Heart right ventricle (tissue), 16 donors: ENCODE measurements at regions not wholly inside any gene's neighbourhood (a gene's known extent, or its start where the extent isn't known, plus 50 kb on each side); places are given as distances from the start of the nearest gene placed in this dataset.

Experiments used
- ATAC-seq, 8 donors: fragments of 200-7000 bp; cut with Tn5 transposase; one replicate each; pipeline ENCODE4 v1.9.1; 2020; ENCODE audit warnings: mild to moderate bottlenecking in 8 of 8, moderate library complexity in 8 of 8, moderate number of reproducible peaks in 1 of 8
- DNase-seq, 2 donors: peaks; one replicate each; pipeline ENCODE4 v3.0.0-alpha.2; 2020
- H3K27ac ChIP-seq, 10 donors: fragments of 200-600 bp; sonication (generic) in 2 of 10; one replicate each; pipeline versions ENCODE4 v1.5.0 to v1.8.0; 2020 to 2022; ENCODE audit warnings: mild to moderate bottlenecking in 3 of 10
- H3K27me3 ChIP-seq, 7 donors: fragments of 200-600 bp; one replicate each; pipeline ENCODE4 v1.8.0; 2021 to 2022; ENCODE audit warnings: mild to moderate bottlenecking in 2 of 7
- H3K36me3 ChIP-seq, 9 donors: fragments of 200-600 bp; sonication (generic) in 1 of 9; one replicate each; pipeline versions ENCODE4 v1.5.0 to v1.8.0; 2020 to 2022; ENCODE audit warnings: mild to moderate bottlenecking in 2 of 9
- H3K4me1 ChIP-seq, 9 donors: fragments of 200-600 bp; sonication (generic) in 1 of 9; one replicate each; pipeline versions ENCODE4 v1.5.0 to v1.8.0; 2020 to 2022; ENCODE audit warnings: mild to moderate bottlenecking in 4 of 9
- H3K4me3 ChIP-seq, 10 donors: fragments of 200-600 bp; sonication (generic) in 2 of 10; one replicate each; pipeline versions ENCODE4 v1.5.0 to v1.8.0; 2020 to 2022; ENCODE audit warnings: mild to moderate bottlenecking in 7 of 10, moderate library complexity in 2 of 10
- H3K9me3 ChIP-seq, 11 donors: fragments of 200-600 bp in 10 of 11; sonication (generic) in 2 of 11; one replicate each; pipeline versions ENCODE4 v1.5.0 to v1.8.0; 2013 to 2022; ENCODE audit warnings: mild to moderate bottlenecking in 2 of 11, control low read depth in 1 of 11, moderate library complexity in 1 of 11
- WGBS, 2 donors: extraction: QIAGEN DNeasy Blood & Tissue Kit; methylation state at CpG; one replicate each; pipeline ENCODE4 v1.1.7; 2013; ENCODE audit warnings: inconsistent platforms in 1 of 2; 5-methylcytosine and 5-hydroxymethylcytosine counted together
- intact Hi-C, 10 donors: fragments of 100-400 bp; cut with DNase I; formaldehyde crosslinking; loops; one replicate each; pipeline versions ENCODE4 v1.11.1 to v1.14.2; 2022
- TF ChIP-seq, protein P1 (sequence below), 9 donors: fragments of 200-600 bp; sonication (generic) in 2 of 9; IDR thresholded peaks; one replicate each; pipeline versions ENCODE4 v1.5.0 to v1.8.0; 2021 to 2022; ENCODE audit warnings: antibody characterized with exemption in 9 of 9, mild to moderate bottlenecking in 5 of 9, moderate library complexity in 1 of 9
- donor health status: Arrhythmogenic right ventricular cardiomyopathy.
- donor health status: ischemic (EF 13 %, LVEDD 7.1; RV severe dilation, severe dysfunction).
- donor health status: healthy with polysubstance abuse.
- donor health status: DM: no; HTN: yes; CAD: no.
- donor health status: DM: no; HTN: no; CAD: no.
- donor health status: ischemic (EF 25% LVEDD 6.9; RV normal size, moderate dysfunction).
- donor health status: ischemic (EF 25% LVEDD 5.7; RV mildly dilated, moderate dysfunction).
- donor health status: healthy.
- donor health status: DM: yes; HTN: yes; CAD: no.
- donor health status: Ischemic cardiomyopathy.
- donor health status: ischemic (EF 35%, LVEDD 5.7; RV mildly dilated, moderate dysfunction).
- donor health status: nonischemic (EF 11% LVEDD 7.7; RV severe dilation, severe dysfunction).
- donor health status: DM: yes; HTN: yes; CAD: no.
- donor health status: PGD.
- donor health status: ischemic (EF 29% LVEDD 5.4; RV normal size, mild dysfunction).
- donor health status: nonischemic (EF 23%, LVEDD 6.1; RV moderate dilation, normal function).

DNA sequence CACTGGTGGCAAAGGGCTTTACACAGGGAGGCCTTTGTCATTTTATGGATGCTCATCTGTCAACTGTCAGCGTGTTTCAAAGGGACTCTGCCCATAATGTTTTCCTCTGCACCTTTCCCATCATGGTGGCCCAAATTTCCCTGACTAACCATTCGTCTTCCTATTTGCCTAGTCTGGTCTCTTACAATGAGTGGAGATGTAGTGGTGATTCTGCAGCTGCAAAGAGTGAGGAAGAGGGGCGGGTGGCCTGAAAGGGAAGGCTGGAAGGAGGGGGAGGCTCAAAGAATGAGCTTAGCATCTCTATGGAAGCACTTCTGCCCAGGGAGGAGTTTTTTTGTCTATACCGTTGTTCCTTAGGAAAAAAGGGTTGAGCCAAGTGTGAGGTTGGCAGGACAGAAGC lies 447.5 kb downstream of the NKX6-1 start:
- TF ChIP-seq, protein P1, sequence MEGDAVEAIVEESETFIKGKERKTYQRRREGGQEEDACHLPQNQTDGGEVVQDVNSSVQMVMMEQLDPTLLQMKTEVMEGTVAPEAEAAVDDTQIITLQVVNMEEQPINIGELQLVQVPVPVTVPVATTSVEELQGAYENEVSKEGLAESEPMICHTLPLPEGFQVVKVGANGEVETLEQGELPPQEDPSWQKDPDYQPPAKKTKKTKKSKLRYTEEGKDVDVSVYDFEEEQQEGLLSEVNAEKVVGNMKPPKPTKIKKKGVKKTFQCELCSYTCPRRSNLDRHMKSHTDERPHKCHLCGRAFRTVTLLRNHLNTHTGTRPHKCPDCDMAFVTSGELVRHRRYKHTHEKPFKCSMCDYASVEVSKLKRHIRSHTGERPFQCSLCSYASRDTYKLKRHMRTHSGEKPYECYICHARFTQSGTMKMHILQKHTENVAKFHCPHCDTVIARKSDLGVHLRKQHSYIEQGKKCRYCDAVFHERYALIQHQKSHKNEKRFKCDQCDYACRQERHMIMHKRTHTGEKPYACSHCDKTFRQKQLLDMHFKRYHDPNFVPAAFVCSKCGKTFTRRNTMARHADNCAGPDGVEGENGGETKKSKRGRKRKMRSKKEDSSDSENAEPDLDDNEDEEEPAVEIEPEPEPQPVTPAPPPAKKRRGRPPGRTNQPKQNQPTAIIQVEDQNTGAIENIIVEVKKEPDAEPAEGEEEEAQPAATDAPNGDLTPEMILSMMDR (IDR thresholded peaks at IDR 0.05): no peak
- Histone ChIP-seq H3K4me3 (no peak overlapping the region), H3K27me3 (no peaks in the 10 kb centered on the region), H3K9me3 (no peaks in the 10 kb centered on the region), H3K4me1 (no peaks in the 10 kb centered on the region), H3K36me3 (no peaks in the 10 kb centered on the region), H3K27ac (no peak overlapping the region)
- DNase-seq: no peak
- 61 to 70% methylated on average over 4 of the region's 4 CpGs for WGBS, 2 donors
- intact Hi-C loops: no loop called here
- no peak for ATAC-seq

- TF ChIP-seq, protein P1 (IDR thresholded peaks at IDR 0.05): no peak
- intact Hi-C loops: no loop called here
- Histone ChIP-seq H3K27me3 (no peaks in the 10 kb centered on the region), H3K4me1 (no peaks in the 10 kb centered on the region), H3K27ac (no peak overlapping the region), H3K4me3 (no peak overlapping the region), H3K9me3 (no peaks in the 10 kb centered on the region), H3K36me3 (no peaks in the 10 kb centered on the region)
- 47 to 49% methylated on average over 2 of the region's 2 CpGs for WGBS, 2 donors
- ATAC-seq (no peak), DNase-seq (no peak)
These were observed 448.0 kb downstream of the NKX6-1 start for GRCh38 chr4:84051089-84051488.

DNA sequence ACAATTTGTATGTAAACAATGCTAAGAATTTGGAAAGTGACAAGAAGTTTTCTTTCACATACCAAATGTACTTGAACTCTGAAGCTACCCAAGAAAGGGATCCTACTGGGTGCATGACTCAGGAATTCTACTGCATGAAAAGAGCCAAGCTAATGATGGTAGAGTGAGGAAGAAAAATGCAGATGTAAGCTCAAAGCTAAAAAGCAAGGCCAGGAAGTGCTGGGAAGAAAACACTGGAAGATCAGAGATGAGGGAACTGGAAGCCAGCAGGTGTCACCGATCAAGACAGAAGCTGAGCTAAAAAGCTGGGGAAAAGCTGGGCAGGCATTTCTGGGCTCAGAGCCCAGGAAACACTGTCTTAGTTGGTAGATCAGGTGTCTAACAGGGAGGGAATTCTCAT lies 449.1 kb downstream of the NKX6-1 start:
- DNase-seq (no peak), ATAC-seq (no peak)
- 16% methylated on average over 1 of the region's 1 CpG for WGBS, 2 donors
- no peaks in the 10 kb centered on the region for H3K36me3 ChIP-seq
- intact Hi-C loops: no loop called here
- no peaks in the 10 kb centered on the region for H3K27me3 ChIP-seq
- H3K4me1 ChIP-seq: no peaks in the 10 kb centered on the region
- H3K4me3 ChIP-seq: no peak overlapping the region
- no peaks in the 10 kb centered on the region for H3K9me3 ChIP-seq
- no peak overlapping the region for H3K27ac ChIP-seq
- TF ChIP-seq, protein P1 (IDR thresholded peaks at IDR 0.05): no peak

GRCh38 chr4:84046551-84046950 lies 452.5 kb downstream of the NKX6-1 start:
- H3K27ac ChIP-seq: no peak overlapping the region
- ATAC-seq (no peak), DNase-seq (no peak)
- TF ChIP-seq, protein P1 (IDR thresholded peaks at IDR 0.05): no peak
- no peaks in the 10 kb centered on the region for H3K4me1 ChIP-seq
- H3K9me3 ChIP-seq: no peaks in the 10 kb centered on the region
- no peaks in the 10 kb centered on the region for H3K36me3 ChIP-seq
- 75 to 86% methylated on average over 5 of the region's 5 CpGs for WGBS, 2 donors
- intact Hi-C loops: no loop called here
- H3K27me3 ChIP-seq: no peaks in the 10 kb centered on the region
- H3K4me3 ChIP-seq: no peak overlapping the region

DNA sequence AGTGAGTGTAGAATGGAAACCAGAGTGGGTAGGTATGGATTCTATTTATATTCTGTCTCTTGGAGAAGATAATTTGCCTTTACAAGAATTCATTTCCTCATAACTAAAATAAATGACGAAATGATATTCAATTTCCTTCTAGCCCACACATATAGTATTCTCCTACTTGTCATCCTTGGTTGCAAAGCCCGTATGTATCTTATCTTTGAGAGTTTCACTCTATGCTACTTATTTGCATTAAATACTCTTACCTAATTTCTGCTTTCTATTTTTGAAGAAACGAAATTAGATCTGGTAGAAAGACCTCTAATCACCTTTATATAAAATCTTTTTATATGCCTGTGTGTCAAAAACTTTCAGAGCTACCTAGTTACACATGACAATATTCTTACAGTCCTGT lies 457.7 kb downstream of the NKX6-1 start:
- ATAC-seq (no peak), DNase-seq (no peak)
- intact Hi-C loops: no loop called here
- Histone ChIP-seq H3K36me3 (no peaks in the 10 kb centered on the region), H3K27me3 (no peaks in the 10 kb centered on the region), H3K4me1 (no peaks in the 10 kb centered on the region), H3K27ac (no peak overlapping the region), H3K4me3 (no peak overlapping the region), H3K9me3 (no peaks in the 10 kb centered on the region)
- WGBS, 2 donors: 57 to 59% methylated on average over 3 of the region's 3 CpGs
- TF ChIP-seq, protein P1 (IDR thresholded peaks at IDR 0.05): no peak
